Natural killer cell (primary cell): ENCODE measurements at regions not wholly inside any gene's neighbourhood (a gene's known extent, or its start where the extent isn't known, plus 50 kb on each side); places are given as distances from the start of the nearest gene placed in this dataset.

Experiments used
- ATAC-seq, 3 donors: fragments of 150-1000 bp in 2 of 3; fragments of 200-7000 bp in 1 of 3; cut with Tn5 transposase; 1 replicate in 1 of 3; 2 replicates in 2 of 3; pipeline ENCODE4 v1.10.0; 2021; ENCODE audit warnings: mild to moderate bottlenecking in 2 of 3, moderate library complexity in 2 of 3
- DNase-seq, 2 donors: peaks; one replicate each; pipeline versions ENCODE4 v3.0.0 to v3.0.0-alpha.2; 2013 to 2021; ENCODE audit warnings: mixed read lengths in 1 of 2
- H3K27ac ChIP-seq: one replicate; pipeline ENCODE4 v1.5.1; 2013; ENCODE audit warnings: mild to moderate bottlenecking, low read length
- H3K27me3 ChIP-seq: one replicate; pipeline ENCODE4 v1.6.1; 2013; ENCODE audit warnings: low read length; ENCODE audit not compliant: control insufficient read depth, insufficient read depth
- H3K36me3 ChIP-seq: one replicate; pipeline ENCODE4 v1.6.1; 2013; ENCODE audit warnings: low read length; ENCODE audit not compliant: control insufficient read depth, insufficient read depth
- H3K4me1 ChIP-seq: one replicate; pipeline ENCODE4 v1.6.1; 2013; ENCODE audit warnings: low read length; ENCODE audit not compliant: control insufficient read depth, insufficient read depth
- H3K4me3 ChIP-seq: one replicate; pipeline ENCODE4 v1.5.1; 2013; ENCODE audit warnings: low read length
- H3K9me3 ChIP-seq: one replicate; pipeline ENCODE4 v1.6.1; 2013; ENCODE audit warnings: low read length; ENCODE audit not compliant: control insufficient read depth, insufficient read depth
- H3K27ac Mint-ChIP-seq, 2 donors: one replicate each; pipeline ENCODE4 v1.8.0; 2022; ENCODE audit warnings: mild to moderate bottlenecking in 2 of 2, mixed read lengths in 2 of 2, moderate library complexity in 1 of 2
- H3K27me3 Mint-ChIP-seq, 2 donors: one replicate each; pipeline ENCODE4 v1.8.0; 2022; ENCODE audit warnings: low read depth in 2 of 2, mixed read lengths in 2 of 2
- H3K36me3 Mint-ChIP-seq: one replicate; pipeline ENCODE4 v1.8.0; 2022; ENCODE audit warnings: mixed read lengths
- H3K4me1 Mint-ChIP-seq, 2 donors: one replicate each; pipeline ENCODE4 v1.8.0; 2022; ENCODE audit warnings: mixed read lengths in 2 of 2
- H3K4me3 Mint-ChIP-seq: one replicate; pipeline ENCODE4 v1.8.0; 2022; ENCODE audit warnings: mild to moderate bottlenecking, moderate library complexity, mixed read lengths
- H3K9me3 Mint-ChIP-seq, 2 donors: one replicate each; pipeline ENCODE4 v1.8.0; 2022; ENCODE audit warnings: mixed read lengths in 2 of 2
- CTCF ChIP-seq: fragments of 200-600 bp; IDR thresholded peaks from one replicate; pipeline ENCODE4 v1.8.0; 2022; ENCODE audit warnings: antibody characterized with exemption
- WGBS: methylation state at CpG from one replicate; pipeline ENCODE4 v1.1.7; 2013; ENCODE audit warnings: missing lambda C conversion rate; ENCODE audit not compliant: insufficient coverage; 5-methylcytosine and 5-hydroxymethylcytosine counted together
- intact Hi-C: fragments of 100-400 bp; cut with micrococcal nuclease; formaldehyde crosslinking; loops from one replicate; pipeline ENCODE4 v1.14.2; 2022

GRCh38 chr5:38168029-38168428, 90.3 kb upstream of the EGFLAM start:
- H3K36me3 Mint-ChIP-seq, result no peaks in the 10 kb centered on the region
- Histone ChIP-seq H3K27me3 (no peaks in the 10 kb centered on the region), H3K4me3 (no peak overlapping the region), H3K4me1 (no peaks in the 10 kb centered on the region), H3K9me3 (no peaks in the 10 kb centered on the region), H3K27ac (no peak overlapping the region), H3K36me3 (no peaks in the 10 kb centered on the region)
- peaks cover 0 to 7% of the 10 kb centered on the region in 2 donors for H3K27me3 Mint-ChIP-seq
- intact Hi-C loops, result no loop called here
- no peak overlapping the region for H3K27ac Mint-ChIP-seq
- 83% methylated on average over 2 of the region's 2 CpGs for WGBS
- H3K4me3 Mint-ChIP-seq, result no peak overlapping the region
- ATAC-seq, result no peak
- no peaks in the 10 kb centered on the region for H3K9me3 Mint-ChIP-seq
- no peak for TF ChIP-seq CTCF
- H3K4me1 Mint-ChIP-seq, result no peaks in the 10 kb centered on the region
- DNase-seq, result no peak

GRCh38 chr5:38167562-38167996, 90.8 kb upstream of the EGFLAM start:
- intact Hi-C loops, result no loop called here
- Mint-ChIP-seq H3K4me1 (no peaks in the 10 kb centered on the region), H3K4me3 (no peak overlapping the region), H3K27ac (no peak overlapping the region), H3K27me3 (peaks cover 0 to 7% of the 10 kb centered on the region in 2 donors), H3K9me3 (no peaks in the 10 kb centered on the region), H3K36me3 (no peaks in the 10 kb centered on the region)
- no peaks in the 10 kb centered on the region for H3K36me3 ChIP-seq
- H3K27me3 ChIP-seq, result no peaks in the 10 kb centered on the region
- H3K27ac ChIP-seq, result no peak overlapping the region
- no peaks in the 10 kb centered on the region for H3K4me1 ChIP-seq
- no peak overlapping the region for H3K4me3 ChIP-seq
- no peak for DNase-seq
- TF ChIP-seq CTCF, result no peak
- no peaks in the 10 kb centered on the region for H3K9me3 ChIP-seq
- WGBS, result 59% methylated on average over 12 of the region's 12 CpGs
- no peak for ATAC-seq

GRCh38 chr5:38166832-38167231, 91.5 kb upstream of the EGFLAM start:
- 92% methylated on average over 11 of the region's 11 CpGs for WGBS
- no peak overlapping the region for H3K27ac Mint-ChIP-seq
- no peak overlapping the region for H3K27ac ChIP-seq
- H3K4me3 Mint-ChIP-seq, result no peak overlapping the region
- H3K36me3 ChIP-seq, result no peaks in the 10 kb centered on the region
- no peak for ATAC-seq
- H3K4me1 ChIP-seq, result no peaks in the 10 kb centered on the region
- H3K9me3 Mint-ChIP-seq, result no peaks in the 10 kb centered on the region
- DNase-seq, result no peak
- H3K27me3 Mint-ChIP-seq, result peaks cover 0 to 7% of the 10 kb centered on the region in 2 donors
- no peaks in the 10 kb centered on the region for H3K27me3 ChIP-seq
- H3K4me1 Mint-ChIP-seq, result no peaks in the 10 kb centered on the region
- no peaks in the 10 kb centered on the region for H3K9me3 ChIP-seq
- no peak overlapping the region for H3K4me3 ChIP-seq
- no peaks in the 10 kb centered on the region for H3K36me3 Mint-ChIP-seq
- TF ChIP-seq CTCF, result no peak
- intact Hi-C loops, result no loop called here

- H3K27me3 Mint-ChIP-seq, result peaks cover 0 to 7% of the 10 kb centered on the region in 2 donors
- no peak for TF ChIP-seq CTCF
- no peak overlapping the region for H3K4me3 Mint-ChIP-seq
- Histone ChIP-seq H3K27me3 (no peaks in the 10 kb centered on the region), H3K27ac (no peak overlapping the region), H3K36me3 (no peaks in the 10 kb centered on the region), H3K9me3 (no peaks in the 10 kb centered on the region), H3K4me1 (no peaks in the 10 kb centered on the region), H3K4me3 (no peak overlapping the region)
- ATAC-seq (no peak), DNase-seq (no peak)
- intact Hi-C loops, result no loop called here
- H3K27ac Mint-ChIP-seq, result no peak overlapping the region
- H3K36me3 Mint-ChIP-seq, result no peaks in the 10 kb centered on the region
- no peaks in the 10 kb centered on the region for H3K9me3 Mint-ChIP-seq
- H3K4me1 Mint-ChIP-seq, result no peaks in the 10 kb centered on the region
- WGBS, result 93% methylated on average over 12 of the region's 12 CpGs
Measured at GRCh38 chr5:38165435-38165834, 92.9 kb upstream of the EGFLAM start.
